Fibroblast of pulmonary artery (primary cell): ENCODE measurements at regions not wholly inside any gene's neighbourhood (a gene's known extent, or its start where the extent isn't known, plus 50 kb on each side); places are given as distances from the start of the nearest gene placed in this dataset.

Source experiments
- DNase-seq: peaks from one replicate; pipeline ENCODE4 v3.0.0-alpha.2; 2010; ENCODE audit warnings: low read depth
- H3K4me3 ChIP-seq: replicated peaks from 2 replicates; pipeline ENCODE4 v1.5.1; 2011; ENCODE audit warnings: low read depth, mild to moderate bottlenecking, control low read depth, low read length, moderate library complexity
- CTCF ChIP-seq: IDR thresholded peaks from 2 replicates; pipeline ENCODE4 v1.5.1; 2011; ENCODE audit warnings: mild to moderate bottlenecking, control low read depth, low read length, inconsistent platforms; ENCODE audit errors: missing control alignments

- peak; percentile 88 for DNase-seq
Observed at GRCh38 chr3:99172736-99173657, 271.5 kb upstream of the DCBLD2 start.

GRCh38 chr3:99171800-99172199, 270.3 kb upstream of the DCBLD2 start:
- no peak for TF ChIP-seq CTCF
- no peak for DNase-seq
- no peak overlapping the region for H3K4me3 ChIP-seq

More at GRCh38 chr3:99172736-99173657, 271.5 kb upstream of the DCBLD2 start:
- H3K4me3 ChIP-seq = no peak overlapping the region
- peak; percentile 90 for TF ChIP-seq CTCF

- no peak for DNase-seq
- no peak for TF ChIP-seq CTCF
- no peak overlapping the region for H3K4me3 ChIP-seq
Observed at GRCh38 chr3:99170867-99171517, 269.5 kb upstream of the DCBLD2 start.

DNA sequence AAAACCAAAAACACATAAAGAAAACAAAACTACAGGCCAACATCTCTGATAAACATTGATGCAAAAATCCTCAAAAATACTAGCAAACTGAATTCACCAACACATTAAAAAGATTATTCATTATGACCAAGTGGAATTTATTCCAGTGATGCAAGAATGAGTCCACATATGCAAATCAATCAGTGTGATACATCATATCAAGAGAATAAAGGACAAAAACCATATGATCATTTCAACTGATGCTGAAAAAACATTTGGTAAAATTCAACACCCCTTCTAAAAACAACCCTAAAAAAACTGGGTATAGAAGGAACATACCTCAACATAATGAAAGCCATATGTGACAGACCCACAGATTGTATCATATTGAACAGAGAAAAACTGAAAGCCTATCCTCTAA, 265.6 kb upstream of the DCBLD2 start:
- TF ChIP-seq CTCF = no peak
- no peak for DNase-seq
- H3K4me3 ChIP-seq = no peak overlapping the region

DNA sequence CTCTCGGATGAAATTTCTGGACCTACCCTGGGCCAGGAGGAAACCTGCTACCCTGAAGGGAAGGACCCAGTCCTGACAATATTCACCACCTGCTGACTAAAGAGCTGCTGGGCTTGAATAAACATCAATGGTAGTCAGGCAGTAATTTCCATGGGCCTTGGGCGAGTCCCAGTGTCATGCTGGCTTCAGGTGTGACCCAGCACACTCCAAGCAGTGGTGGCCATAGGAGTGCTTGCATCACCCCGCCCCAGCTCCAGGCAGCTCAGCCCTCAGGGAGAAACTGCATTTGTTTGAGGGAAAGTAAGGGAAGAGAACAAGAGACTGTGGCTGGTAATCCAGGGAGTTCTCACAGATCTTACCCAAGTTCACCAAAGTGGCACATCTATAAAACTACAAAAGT, 261.8 kb upstream of the DCBLD2 start:
- TF ChIP-seq CTCF = no peak
- DNase-seq = no peak
- no peak overlapping the region for H3K4me3 ChIP-seq

GRCh38 chr3:99159220-99159762, 257.8 kb upstream of the DCBLD2 start:
- no peak overlapping the region for H3K4me3 ChIP-seq
- no peak for DNase-seq
- no peak for TF ChIP-seq CTCF
